GM23338 (cell line): ENCODE measurements at regions not wholly inside any gene's neighbourhood (a gene's known extent, or its start where the extent isn't known, plus 50 kb on each side); places are given as distances from the start of the nearest gene placed in this dataset.
A peak's percentile ranks its signal among the peaks of the same experiment; 100 is the strongest.

Source experiments
- ATAC-seq: fragments of 200-7000 bp; cut with Tn5 transposase; 3 replicates; pipeline ENCODE4 v1.9.1; 2020
- DNase-seq: peaks from one replicate; pipeline ENCODE4 v3.0.0-alpha.2; 2015; ENCODE audit warnings: low spot score
- H2AFZ ChIP-seq: fragments of 200-600 bp; sonication (generic); 2 replicates; pipeline ENCODE4 v1.8.0; 2016; ENCODE audit warnings: antibody characterized with exemption, mild to moderate bottlenecking, moderate library complexity
- H3F3A ChIP-seq: fragments of 200-600 bp; sonication (generic); replicated peaks from 2 replicates; pipeline ENCODE4 v1.8.0; 2017; ENCODE audit warnings: antibody characterized with exemption, mixed run types, low read depth
- H3K27ac ChIP-seq: fragments of 200-600 bp; sonication (generic); 2 replicates; pipeline ENCODE4 v1.6.1; 2016; ENCODE audit warnings: low read depth
- H3K27me3 ChIP-seq: fragments of 200-600 bp; sonication (generic); 2 replicates; pipeline ENCODE4 v1.8.0; 2016; ENCODE audit warnings: mild to moderate bottlenecking, mixed run types, moderate library complexity; ENCODE audit not compliant: insufficient read depth
- H3K36me3 ChIP-seq: fragments of 200-600 bp; sonication (generic); 2 replicates; pipeline ENCODE4 v1.8.0; 2016; ENCODE audit warnings: mild to moderate bottlenecking; ENCODE audit not compliant: insufficient read depth
- H3K4me1 ChIP-seq: fragments of 200-600 bp; sonication (generic); 2 replicates; pipeline ENCODE4 v1.8.0; 2016; ENCODE audit warnings: mild to moderate bottlenecking, moderate library complexity; ENCODE audit not compliant: insufficient read depth
- H3K4me2 ChIP-seq: fragments of 200-600 bp; sonication (generic); 2 replicates; pipeline ENCODE4 v1.7.1; 2017; ENCODE audit warnings: mixed run types
- H3K4me3 ChIP-seq: fragments of 200-600 bp; sonication (generic); 2 replicates; pipeline ENCODE4 v1.6.1; 2016; ENCODE audit warnings: mixed run types
- H3K79me2 ChIP-seq: fragments of 200-600 bp; sonication (generic); replicated peaks from 2 replicates; pipeline ENCODE4 v1.8.0; 2017; ENCODE audit warnings: mild to moderate bottlenecking; ENCODE audit not compliant: insufficient read depth
- H3K9me2 ChIP-seq: fragments of 200-600 bp; sonication (generic); 2 replicates; pipeline ENCODE4 v1.8.0; 2017; ENCODE audit not compliant: insufficient read depth
- H4K20me1 ChIP-seq: fragments of 200-600 bp; sonication (generic); replicated peaks from 2 replicates; pipeline ENCODE4 v1.8.0; 2017; ENCODE audit warnings: mild to moderate bottlenecking; ENCODE audit not compliant: insufficient read depth
- H3K27ac Mint-ChIP-seq: 2 replicates; pipeline ENCODE4 v1.8.0; 2020; ENCODE audit warnings: inconsistent platforms, mild to moderate bottlenecking, moderate library complexity, mixed read lengths
- H3K27me3 Mint-ChIP-seq: 3 replicates; pipeline ENCODE4 v1.8.0; 2022; ENCODE audit warnings: low read depth, mild to moderate bottlenecking, moderate library complexity, mixed read lengths, inconsistent platforms; ENCODE audit not compliant: insufficient read depth, poor library complexity
- H3K36me3 Mint-ChIP-seq: 3 replicates; pipeline ENCODE4 v1.8.0; 2021; ENCODE audit warnings: low read depth, mild to moderate bottlenecking, inconsistent platforms, moderate library complexity, mixed read lengths
- H3K4me1 Mint-ChIP-seq: 3 replicates; pipeline ENCODE4 v1.8.0; 2020; ENCODE audit warnings: mild to moderate bottlenecking, inconsistent platforms, mixed read lengths
- H3K4me3 Mint-ChIP-seq: 3 replicates; pipeline ENCODE4 v1.8.0; 2021; ENCODE audit warnings: moderate library complexity, mild to moderate bottlenecking, inconsistent platforms, mixed read lengths
- H3K9me3 Mint-ChIP-seq: 3 replicates; pipeline ENCODE4 v1.8.0; 2020; ENCODE audit warnings: moderate library complexity, mild to moderate bottlenecking, inconsistent platforms, mixed read lengths
- CREB1 ChIP-seq: fragments of 250-450 bp; sonication (Bioruptor Pico); IDR thresholded peaks from 2 replicates; pipeline ENCODE4 v1.5.0; 2020; ENCODE audit warnings: low read depth, mild to moderate bottlenecking, moderate library complexity
- CTCF ChIP-seq, 2 experiments: fragments of 200-600 bp in 1 of 2; sonication (generic) in 1 of 2; conservative IDR thresholded peaks; 2 replicates each; pipeline versions ENCODE4 v1.5.1 to v1.6.1; 2016 to 2017; ENCODE audit warnings: antibody characterized with exemption in 2 of 2, low read depth in 2 of 2, mild to moderate bottlenecking in 2 of 2, moderate library complexity in 1 of 2
- ETS1 ChIP-seq: IDR thresholded peaks from 2 replicates; pipeline ENCODE4 v1.6.1; 2016; ENCODE audit warnings: antibody characterized with exemption
- EZH2 ChIP-seq: fragments of 200-600 bp; sonication (generic); IDR thresholded peaks from one replicate; pipeline ENCODE4 v1.8.0; 2017; ENCODE audit warnings: antibody characterized with exemption, mild to moderate bottlenecking, low read depth; ENCODE audit not compliant: unreplicated experiment
- EZH2phosphoT487 ChIP-seq: fragments of 200-600 bp; sonication (generic); IDR thresholded peaks from one replicate; pipeline ENCODE4 v1.8.1; 2018; ENCODE audit warnings: antibody characterized with exemption; ENCODE audit not compliant: unreplicated experiment
- JUNB ChIP-seq: IDR thresholded peaks from one replicate; pipeline ENCODE4 v1.6.1; 2016; ENCODE audit warnings: antibody characterized with exemption; ENCODE audit not compliant: unreplicated experiment
- NANOG ChIP-seq: IDR thresholded peaks from 2 replicates; pipeline ENCODE4 v1.6.1; 2016; ENCODE audit warnings: antibody characterized with exemption, borderline replicate concordance
- POLR2AphosphoS5 ChIP-seq: IDR thresholded peaks from 2 replicates; pipeline ENCODE4 v1.6.1; 2016; ENCODE audit warnings: antibody characterized with exemption, low read depth
- REST ChIP-seq: IDR thresholded peaks from one replicate; pipeline ENCODE4 v1.6.1; 2018; ENCODE audit warnings: antibody characterized with exemption; ENCODE audit not compliant: unreplicated experiment
- STAT1 ChIP-seq: IDR thresholded peaks from one replicate; pipeline ENCODE4 v1.6.1; 2016; ENCODE audit warnings: antibody characterized with exemption; ENCODE audit not compliant: unreplicated experiment
- ZNF114 ChIP-seq: fragments of 250-450 bp; sonication (Bioruptor Pico); IDR thresholded peaks from 2 replicates; pipeline ENCODE4 v1.5.0; 2020; ENCODE audit warnings: mild to moderate bottlenecking, moderate library complexity
- ZNF331 ChIP-seq: fragments of 250-450 bp; sonication (Bioruptor Pico); IDR thresholded peaks from 2 replicates; pipeline ENCODE4 v1.5.0; 2020; ENCODE audit warnings: low read depth, mild to moderate bottlenecking, moderate library complexity
- ZNF462 ChIP-seq: fragments of 250-450 bp; sonication (Bioruptor Pico); IDR thresholded peaks from 2 replicates; pipeline ENCODE4 v1.5.0; 2020; ENCODE audit warnings: mild to moderate bottlenecking, moderate library complexity

- H3K9me2 ChIP-seq, result no peaks in the 10 kb centered on the region
- no peaks in the 10 kb centered on the region for H3K27me3 Mint-ChIP-seq
- ATAC-seq (no peak), DNase-seq (no peak)
- no peak overlapping the region for H3K4me3 ChIP-seq
- no peak overlapping the region for H3K4me3 Mint-ChIP-seq
- no peaks in the 10 kb centered on the region for H3K79me2 ChIP-seq
- peak overlapping the region; percentile 35; the same call in 1 of the 2 replicates for H2AFZ ChIP-seq
- no peaks in the 10 kb centered on the region for H3K4me1 ChIP-seq
- H3K27ac Mint-ChIP-seq, result no peak overlapping the region
- no peaks in the 10 kb centered on the region for H3F3A ChIP-seq
- H3K27me3 ChIP-seq, result no peaks in the 10 kb centered on the region
- H3K4me1 Mint-ChIP-seq, result no peaks in the 10 kb centered on the region
- no peak overlapping the region for H3K4me2 ChIP-seq
- H3K9me3 Mint-ChIP-seq, result no peaks in the 10 kb centered on the region
- no peaks in the 10 kb centered on the region for H3K36me3 ChIP-seq
- H3K27ac ChIP-seq, result no peak overlapping the region
- H3K36me3 Mint-ChIP-seq, result no peaks in the 10 kb centered on the region
- H4K20me1 ChIP-seq, result no peaks in the 10 kb centered on the region
- no peak for TF ChIP-seq EZH2
- TF ChIP-seq REST, result no peak
- TF ChIP-seq ZNF114, result no peak
- TF ChIP-seq NANOG, result no peak
- TF ChIP-seq ETS1, result no peak
- TF ChIP-seq STAT1, result no peak
- no peak for TF ChIP-seq JUNB
- TF ChIP-seq CREB1 (CRISPR knock-in tag), result no peak
- TF ChIP-seq ZNF331, result no peak
- TF ChIP-seq CTCF (conservative IDR thresholded peaks at IDR 0.05; ENCODE audit: low read depth in 2 of 2), result no peak
- no peak for TF ChIP-seq POLR2AphosphoS5
- TF ChIP-seq EZH2phosphoT487, result no peak
- TF ChIP-seq ZNF462 (CRISPR knock-in tag), result no peak
Measured at GRCh38 chr5:35416217-35416988, 186.1 kb upstream of the PRLR start.
